Lower lobe of right lung (tissue), 2 donors: ENCODE measurements at regions not wholly inside any gene's neighbourhood (a gene's known extent, or its start where the extent isn't known, plus 50 kb on each side); places are given as distances from the start of the nearest gene placed in this dataset.

Experiments used
- ATAC-seq, 2 donors: fragments of 200-7000 bp; cut with Tn5 transposase; one replicate each; pipeline ENCODE4 v1.9.1; 2020 to 2022; ENCODE audit warnings: mild to moderate bottlenecking in 2 of 2, moderate library complexity in 2 of 2
- DNase-seq: peaks from one replicate; pipeline ENCODE4 v3.0.0-alpha.2; 2020
- H3K27ac ChIP-seq: fragments of 200-600 bp; one replicate; pipeline ENCODE4 v1.8.0; 2022
- H3K27me3 ChIP-seq: fragments of 200-600 bp; one replicate; pipeline ENCODE4 v1.8.0; 2022; ENCODE audit warnings: low read depth
- H3K36me3 ChIP-seq: fragments of 200-600 bp; one replicate; pipeline ENCODE4 v1.8.0; 2022; ENCODE audit warnings: mild to moderate bottlenecking
- H3K4me1 ChIP-seq: fragments of 200-600 bp; one replicate; pipeline ENCODE4 v1.8.0; 2022
- H3K4me3 ChIP-seq: fragments of 200-600 bp; one replicate; pipeline ENCODE4 v1.8.0; 2022; ENCODE audit warnings: mild to moderate bottlenecking
- H3K9me3 ChIP-seq: fragments of 200-600 bp; one replicate; pipeline ENCODE4 v1.8.0; 2022
- CTCF ChIP-seq: fragments of 200-600 bp; IDR thresholded peaks from one replicate; pipeline ENCODE4 v1.8.0; 2022; ENCODE audit warnings: antibody characterized with exemption, mild to moderate bottlenecking
- intact Hi-C: fragments of 100-400 bp; cut with DNase I; formaldehyde crosslinking; loops from one replicate; pipeline ENCODE4 v1.11.0; 2022
- donor health status: DM: no; HTN: yes; CAD: no; lungs with severe emphysema.

DNA sequence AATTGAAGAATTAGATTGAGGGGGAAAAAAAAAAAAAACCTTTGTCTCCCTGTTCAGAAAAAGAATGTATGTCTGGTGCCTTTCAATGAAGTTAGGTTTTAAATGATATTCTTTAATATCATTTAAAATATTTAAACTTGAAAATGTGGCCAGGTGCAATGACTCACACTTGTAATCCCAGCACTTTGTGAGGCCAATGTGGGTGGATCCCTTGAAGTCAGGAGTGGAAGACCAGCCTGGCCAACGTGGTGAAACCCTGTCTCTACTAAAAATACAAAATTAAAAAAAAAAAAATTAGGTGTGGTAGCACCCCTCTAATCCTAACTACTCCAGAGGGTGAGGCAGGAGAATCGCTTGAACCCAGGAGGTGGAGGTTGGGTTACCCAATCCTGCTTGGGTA, 111.1 kb upstream of the RASA1 start:
- Histone ChIP-seq H3K27me3 (no peaks in the 10 kb centered on the region), H3K36me3 (no peaks in the 10 kb centered on the region), H3K4me3 (no peak overlapping the region), H3K9me3 (no peaks in the 10 kb centered on the region), H3K4me1 (no peaks in the 10 kb centered on the region), H3K27ac (no peak overlapping the region)
- intact Hi-C loops: no loop called here
- no peak for ATAC-seq
- TF ChIP-seq CTCF: no peak
- DNase-seq: no peak

DNA sequence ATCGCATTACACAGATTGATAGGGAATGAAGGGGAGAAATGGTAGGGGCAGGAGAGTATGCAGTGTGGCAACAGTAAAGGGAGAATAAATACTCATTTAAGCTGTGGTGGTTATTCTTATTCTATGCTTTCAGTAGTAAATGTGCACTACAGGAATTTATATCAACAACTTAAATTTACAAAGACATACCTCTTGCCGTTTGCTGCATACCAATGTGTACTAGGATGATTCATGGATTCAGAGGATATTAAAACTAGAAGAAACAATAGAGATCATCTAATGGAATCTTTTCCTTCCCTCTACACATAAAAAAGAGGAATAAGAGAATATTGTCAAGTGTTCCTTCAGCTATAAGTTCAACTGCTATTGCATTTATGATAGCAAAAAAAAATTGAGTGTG, 103.3 kb upstream of the RASA1 start:
- Histone ChIP-seq H3K36me3 (no peaks in the 10 kb centered on the region), H3K27me3 (no peaks in the 10 kb centered on the region), H3K9me3 (no peaks in the 10 kb centered on the region), H3K4me1 (no peaks in the 10 kb centered on the region), H3K27ac (no peak overlapping the region), H3K4me3 (no peak overlapping the region)
- intact Hi-C loops: no loop called here
- no peak for DNase-seq
- TF ChIP-seq CTCF: no peak
- no peak for ATAC-seq

DNA sequence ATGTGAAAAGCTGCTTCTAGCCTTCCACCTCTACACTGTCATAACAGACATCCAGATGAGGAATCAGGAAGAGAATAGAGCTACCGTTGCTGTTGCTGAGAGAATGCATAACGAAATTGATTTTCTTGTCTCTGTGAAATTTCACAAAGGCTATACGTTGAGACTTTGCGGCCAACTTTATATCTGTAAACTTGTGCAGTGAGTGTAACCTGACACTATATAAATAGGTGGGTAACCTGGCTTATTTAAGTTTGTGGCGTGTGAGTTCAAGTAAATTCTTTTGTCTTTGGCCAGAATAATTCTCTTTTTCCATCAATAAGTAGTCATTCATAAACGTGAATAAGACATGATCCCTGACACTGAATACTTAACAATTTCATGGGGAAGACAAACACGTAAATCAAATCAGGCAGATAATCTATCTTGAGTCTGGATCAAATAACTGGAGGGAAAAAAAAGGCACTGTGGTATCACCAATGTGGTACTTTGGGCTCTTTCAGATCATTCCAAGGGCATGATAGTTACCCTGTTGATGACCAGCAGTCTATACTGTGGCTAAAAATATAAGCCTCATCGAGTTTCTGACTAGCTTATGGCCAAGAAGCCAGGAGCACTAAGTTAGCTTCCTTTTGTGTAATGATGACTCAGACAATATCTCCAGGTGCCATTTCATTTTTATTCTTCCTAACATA, 98.2 kb upstream of the RASA1 start:
- DNase-seq: no peak
- Histone ChIP-seq H3K4me1 (no peaks in the 10 kb centered on the region), H3K9me3 (no peaks in the 10 kb centered on the region), H3K4me3 (no peak overlapping the region), H3K27me3 (no peaks in the 10 kb centered on the region), H3K27ac (no peak overlapping the region), H3K36me3 (no peaks in the 10 kb centered on the region)
- ATAC-seq: no peak
- intact Hi-C loops: no loop called here
- TF ChIP-seq CTCF: no peak

DNA sequence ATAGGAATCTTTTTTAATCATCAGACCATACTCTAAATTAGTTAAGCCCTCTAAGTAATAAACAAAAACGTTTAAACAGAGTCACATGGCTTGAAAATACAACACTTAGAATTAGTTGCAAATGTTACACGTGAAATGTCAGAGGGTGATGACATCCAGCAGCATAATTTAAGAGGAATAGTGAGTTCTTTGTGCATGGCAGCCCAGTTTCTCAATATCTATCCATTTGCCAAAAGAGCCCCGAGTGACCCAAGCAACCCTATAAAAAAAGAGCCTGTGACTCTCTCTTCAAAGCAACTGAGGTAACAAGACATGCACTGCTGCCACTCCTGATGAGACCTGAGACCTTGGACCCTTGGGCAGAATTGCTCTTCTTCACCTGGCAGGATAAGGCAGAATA, 96.9 kb upstream of the RASA1 start:
- no peaks in the 10 kb centered on the region for H3K36me3 ChIP-seq
- no peak for TF ChIP-seq CTCF
- ATAC-seq: no peak
- intact Hi-C loops: no loop called here
- no peaks in the 10 kb centered on the region for H3K4me1 ChIP-seq
- no peaks in the 10 kb centered on the region for H3K9me3 ChIP-seq
- DNase-seq: no peak
- H3K27me3 ChIP-seq: no peaks in the 10 kb centered on the region
- H3K4me3 ChIP-seq: no peak overlapping the region
- H3K27ac ChIP-seq: no peak overlapping the region

DNA sequence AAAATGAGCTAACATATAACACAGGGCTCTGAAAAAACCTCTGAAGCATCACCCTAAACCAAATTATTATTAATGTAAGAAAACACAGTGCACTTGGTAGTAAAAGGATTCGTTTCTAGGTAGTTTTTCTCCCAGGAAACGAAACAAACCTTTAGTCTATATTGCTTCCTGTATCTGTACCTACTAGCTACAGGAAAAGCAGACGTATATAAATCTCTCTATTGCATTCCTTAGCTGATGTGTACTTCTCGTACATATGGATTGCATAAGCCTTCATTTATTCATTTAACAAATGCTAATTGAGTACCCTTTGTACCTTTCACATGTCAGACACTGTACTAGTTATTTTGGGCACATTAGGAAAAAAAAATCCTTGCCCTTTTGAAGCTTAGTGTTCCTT, 85.0 kb upstream of the RASA1 start:
- Histone ChIP-seq H3K9me3 (no peaks in the 10 kb centered on the region), H3K27ac (no peak overlapping the region), H3K36me3 (no peaks in the 10 kb centered on the region), H3K4me3 (no peak overlapping the region), H3K27me3 (no peaks in the 10 kb centered on the region), H3K4me1 (no peaks in the 10 kb centered on the region)
- no peak for TF ChIP-seq CTCF
- intact Hi-C loops: no loop called here
- ATAC-seq: no peak
- no peak for DNase-seq
